SHP77 (cell line): ENCODE measurements at regions not wholly inside any gene's neighbourhood (a gene's known extent, or its start where the extent isn't known, plus 50 kb on each side); places are given as distances from the start of the nearest gene placed in this dataset.

ENCODE experiments used
- DNase-seq, 2 experiments: peaks; one replicate each; lab custom pipeline; 2025; lab: John Stamatoyannopoulos, UW

DNA sequence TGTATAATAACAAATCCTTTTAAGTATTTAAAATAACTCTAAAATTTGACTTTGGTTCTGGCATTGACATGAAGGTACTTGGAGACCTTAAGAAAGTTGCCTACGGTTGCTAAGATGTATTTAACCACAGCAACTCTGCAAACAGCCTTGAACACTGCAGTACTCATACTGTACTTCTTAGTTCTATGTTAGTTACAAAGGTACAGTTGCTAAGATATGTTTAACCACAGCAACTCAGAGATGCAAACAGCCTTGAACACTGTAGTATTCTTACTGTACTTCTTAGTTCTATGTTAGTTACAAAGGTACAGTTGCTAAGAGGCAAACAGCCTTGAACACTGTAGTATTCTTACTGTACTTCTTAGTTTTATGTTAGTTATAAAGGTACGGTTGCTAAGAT lies 268.3 kb upstream of the MIR17HG start:
- no peak for DNase-seq

DNA sequence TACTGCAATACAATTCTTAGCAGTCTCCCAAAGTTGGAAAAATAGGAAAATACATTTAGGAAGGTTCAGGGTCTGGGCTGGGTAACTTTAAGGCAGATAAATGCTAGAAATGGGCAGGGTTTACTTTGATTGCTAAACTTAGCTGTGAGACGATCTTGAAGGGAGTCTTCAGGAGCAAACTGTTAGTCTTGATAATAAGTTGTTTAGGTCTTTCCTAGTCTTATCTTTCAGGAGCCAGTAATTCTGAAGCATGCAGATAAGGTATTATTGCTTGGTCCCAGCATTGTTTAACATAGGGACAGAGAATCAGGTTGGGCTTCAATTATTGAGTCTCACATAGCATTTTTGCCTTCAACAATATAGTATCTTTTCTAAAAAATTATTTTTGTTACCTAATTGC lies 262.4 kb upstream of the MIR17HG start:
- DNase-seq: no peak

DNA sequence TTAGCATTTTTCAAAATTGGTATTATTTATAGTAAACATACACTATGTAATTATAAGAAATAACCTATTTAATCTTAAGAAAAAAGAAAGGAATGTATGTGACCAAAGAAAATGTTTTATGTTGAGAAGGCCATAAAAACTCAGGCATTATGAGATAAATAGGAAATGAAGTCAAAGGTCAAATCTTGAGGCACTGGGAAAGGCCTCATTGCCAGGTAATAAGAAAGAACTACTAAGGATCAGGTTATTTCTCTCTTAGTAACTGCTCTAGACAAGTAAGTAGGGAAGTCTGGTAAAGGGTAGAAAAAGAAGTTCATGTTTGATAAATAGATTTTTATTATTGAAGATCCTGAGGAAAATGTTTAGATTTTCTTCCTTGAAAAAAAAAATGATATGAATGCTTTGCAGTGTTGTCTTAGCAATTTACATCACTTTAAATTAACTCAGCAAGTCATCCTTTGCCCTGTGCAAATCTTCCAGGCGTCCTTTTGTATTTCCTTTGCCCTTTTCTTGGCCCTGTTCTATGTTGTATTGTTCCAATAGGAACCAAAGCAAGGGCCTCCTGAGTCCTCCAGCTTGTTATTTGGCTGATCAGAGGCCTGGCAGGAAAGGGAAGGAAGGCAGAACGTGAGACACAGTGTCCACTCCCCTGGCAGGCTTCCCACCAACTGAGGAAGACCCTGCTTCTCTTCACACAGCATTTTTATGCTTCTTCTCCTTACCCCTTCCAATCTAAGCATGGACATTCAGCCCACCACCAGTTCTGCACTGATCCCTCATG lies 260.4 kb upstream of the MIR17HG start:
- no peak for DNase-seq

DNA sequence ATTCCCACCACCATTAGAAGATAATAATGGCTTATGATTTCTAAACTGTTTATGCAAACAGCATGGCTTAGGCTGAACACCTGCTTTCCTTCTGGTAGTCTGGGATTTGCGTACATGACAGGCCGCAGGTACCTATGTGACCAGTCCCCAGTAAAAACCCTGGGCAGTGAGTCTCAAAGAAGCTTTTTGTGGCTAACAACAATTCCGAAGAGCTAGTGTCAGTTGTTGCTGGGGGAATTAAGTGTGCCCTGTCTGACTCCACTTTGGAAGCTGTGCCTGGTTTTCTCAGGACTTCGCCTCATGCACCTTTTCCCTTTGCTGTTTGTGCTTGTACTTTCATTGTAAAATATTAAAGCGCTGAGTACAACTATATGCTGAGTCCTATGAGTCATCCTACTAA lies 250.2 kb upstream of the MIR17HG start:
- no peak for DNase-seq

DNA sequence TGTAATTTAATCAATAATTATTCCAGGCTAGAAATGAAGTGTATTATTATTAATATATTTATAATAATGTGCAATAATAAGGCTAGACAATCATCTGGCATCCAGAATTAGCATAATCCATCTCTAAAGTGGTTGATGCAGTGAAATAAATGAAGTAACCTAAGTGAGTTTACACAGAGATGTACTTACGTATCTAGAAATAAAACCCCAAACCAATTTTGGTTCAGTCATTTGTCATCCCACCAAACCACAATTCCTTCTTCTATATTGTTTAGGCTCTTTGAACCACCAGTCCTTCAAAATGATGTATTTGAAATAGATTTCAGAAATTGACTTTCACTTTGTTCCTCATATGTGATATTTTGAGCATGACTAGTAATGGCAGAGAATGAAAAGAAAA lies 247.6 kb upstream of the MIR17HG start:
- no peak for DNase-seq

DNA sequence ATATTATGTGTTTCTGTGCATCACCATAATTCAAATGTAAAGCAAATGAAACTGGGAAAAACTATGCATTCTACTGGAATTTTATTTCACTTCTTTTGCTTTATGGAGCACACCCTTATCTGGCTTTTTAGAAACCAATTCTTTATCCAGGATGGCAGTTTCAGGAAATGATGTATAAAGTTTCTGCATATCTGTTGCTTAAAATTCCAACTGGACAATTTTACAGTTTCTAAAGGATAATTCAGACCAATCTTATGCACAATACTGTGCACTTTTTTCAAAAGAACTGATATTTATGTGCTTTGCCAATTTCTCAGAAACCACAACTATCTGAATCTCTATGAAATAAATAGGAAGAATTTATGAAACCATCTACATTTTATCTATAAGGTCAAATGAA lies 246.5 kb upstream of the MIR17HG start:
- DNase-seq: no peak

DNA sequence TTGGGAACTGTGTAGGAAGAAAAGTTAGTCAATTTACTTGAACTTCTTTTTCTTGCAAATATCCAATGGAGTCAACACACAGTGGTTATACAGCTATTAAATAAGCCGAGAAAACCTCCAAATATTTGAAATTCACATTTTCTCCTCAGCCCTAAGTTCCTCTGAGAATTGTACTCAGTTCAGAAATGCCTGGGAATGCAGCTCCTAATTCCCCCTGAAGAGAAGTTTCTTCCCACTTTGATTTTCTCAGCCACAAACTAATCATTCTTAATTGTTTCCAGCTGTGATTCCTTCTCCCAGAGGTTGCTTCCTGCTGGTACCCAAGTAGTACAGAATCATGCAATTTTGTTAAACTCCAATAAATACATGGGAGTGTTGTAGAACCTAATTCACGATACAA lies 246.1 kb upstream of the MIR17HG start:
- DNase-seq: no peak

DNA sequence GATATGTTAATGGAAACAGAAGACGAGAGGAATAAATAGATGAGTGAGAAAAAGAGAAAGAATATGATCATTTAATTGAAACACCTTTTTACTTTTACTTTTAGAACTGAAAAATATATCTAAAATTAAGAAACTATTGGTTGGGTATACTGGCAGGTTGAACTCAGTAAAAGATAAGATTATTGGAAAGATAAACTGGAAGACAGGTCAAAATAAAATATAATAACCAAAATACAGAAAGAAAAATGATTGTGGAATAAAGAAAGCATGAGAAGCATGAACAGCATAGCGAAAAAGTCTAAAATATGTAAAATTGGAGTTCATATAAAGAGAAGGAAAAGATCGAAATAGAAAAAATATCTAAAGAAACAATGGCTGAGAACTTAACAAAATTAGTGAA lies 242.2 kb upstream of the MIR17HG start:
- no peak for DNase-seq

DNA sequence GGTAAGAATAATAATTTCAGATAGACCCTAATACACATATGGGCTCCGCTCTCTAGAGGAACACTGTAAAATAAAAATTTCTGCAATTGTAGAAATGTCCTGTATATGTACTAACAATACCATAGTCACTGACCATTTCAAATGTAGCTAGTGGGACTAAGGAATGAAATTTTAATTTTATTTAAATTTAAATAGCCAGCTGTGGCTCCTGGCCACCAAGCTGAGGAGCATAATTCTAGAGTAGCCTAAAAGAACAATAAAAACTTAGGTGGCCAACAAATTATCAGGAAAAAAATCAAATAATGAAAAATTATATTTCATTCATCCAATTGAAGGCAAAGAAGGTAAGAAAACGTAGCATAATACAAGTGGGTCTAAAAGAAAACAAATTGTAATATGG lies 240.9 kb upstream of the MIR17HG start:
- no peak for DNase-seq

DNA sequence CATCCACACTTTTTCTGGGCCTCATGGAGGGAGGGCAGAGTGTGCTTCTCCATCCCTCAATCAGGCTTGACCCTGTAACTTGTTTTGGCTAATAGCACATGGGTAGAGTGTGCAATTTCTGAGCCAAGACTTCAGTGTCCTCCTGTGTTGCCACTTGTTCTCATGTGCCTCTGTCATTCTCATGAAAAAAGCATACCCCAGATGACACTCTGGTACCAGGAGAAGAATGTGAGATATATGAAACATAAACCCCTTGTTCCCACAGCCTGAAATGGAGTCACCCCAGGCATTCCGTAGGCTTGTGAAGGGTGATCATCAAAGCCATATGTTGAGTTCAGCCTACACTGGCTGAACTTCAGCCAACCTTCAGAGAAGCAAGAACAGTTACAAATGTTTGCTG lies 239.2 kb upstream of the MIR17HG start:
- DNase-seq: no peak

DNA sequence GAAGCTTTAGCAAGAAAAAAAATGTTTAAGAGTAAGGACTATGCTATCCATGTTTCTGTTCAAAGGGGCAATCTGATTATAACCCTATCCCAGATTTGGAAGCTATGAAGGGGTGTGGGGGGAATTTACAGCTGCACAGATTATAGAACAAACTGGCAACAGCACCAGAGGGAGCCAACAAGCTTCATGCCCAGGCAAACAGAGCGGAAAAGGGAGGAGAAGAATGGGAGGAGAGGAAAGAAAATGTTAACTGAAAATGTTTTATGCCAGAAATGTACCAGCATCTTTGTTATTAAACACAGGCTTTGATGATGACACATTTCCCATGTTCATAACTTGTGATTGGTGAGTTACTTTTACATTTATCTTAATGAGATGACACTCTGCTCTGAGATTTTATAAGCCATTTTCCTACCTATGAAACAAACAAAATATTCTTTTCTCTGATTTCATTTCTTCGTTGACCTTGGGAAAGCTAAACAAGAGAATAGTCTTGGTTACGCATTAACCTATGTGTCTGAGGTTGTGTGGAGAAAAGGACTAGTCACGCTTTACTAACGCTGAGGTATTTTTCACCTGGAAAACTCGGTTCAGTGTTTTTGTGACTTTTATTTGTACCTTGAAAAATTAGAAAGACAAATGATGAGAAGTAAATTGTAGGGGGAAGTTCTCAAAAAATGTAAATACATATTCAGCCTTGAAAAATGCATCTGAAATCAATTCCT lies 235.8 kb upstream of the MIR17HG start:
- no peak for DNase-seq

DNA sequence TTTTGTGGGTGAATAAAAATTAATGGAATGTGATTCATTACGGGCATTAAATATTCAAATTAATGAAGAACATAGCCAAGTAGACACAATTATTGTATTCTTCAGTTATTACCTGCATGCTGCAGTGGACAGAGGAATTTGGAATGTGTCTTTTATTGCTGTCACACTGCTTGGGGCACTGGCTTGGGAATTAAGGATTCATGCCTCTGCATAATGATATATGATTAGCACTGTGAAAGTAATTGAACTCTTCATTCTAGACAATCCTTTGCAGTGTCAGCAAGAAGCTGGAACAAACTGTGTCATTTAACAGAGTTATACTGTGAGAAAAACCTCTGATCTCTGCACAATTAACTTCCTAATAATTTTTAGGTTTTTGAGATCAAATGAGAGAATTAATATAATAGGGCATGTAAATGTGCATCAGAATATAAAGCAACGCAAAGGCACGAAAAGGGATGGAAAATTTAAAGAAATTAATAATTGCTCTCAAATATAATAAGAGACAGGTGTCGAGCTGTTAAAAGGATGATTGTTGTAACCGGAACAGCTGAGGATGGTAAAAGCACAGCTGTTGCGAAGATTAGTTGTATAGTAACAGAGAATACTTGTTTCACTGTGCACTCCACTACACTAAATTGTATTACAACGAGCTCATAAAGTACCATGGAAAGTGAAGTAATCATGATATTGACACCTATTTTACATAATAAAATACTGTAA lies 235.1 kb upstream of the MIR17HG start:
- DNase-seq: no peak

DNA sequence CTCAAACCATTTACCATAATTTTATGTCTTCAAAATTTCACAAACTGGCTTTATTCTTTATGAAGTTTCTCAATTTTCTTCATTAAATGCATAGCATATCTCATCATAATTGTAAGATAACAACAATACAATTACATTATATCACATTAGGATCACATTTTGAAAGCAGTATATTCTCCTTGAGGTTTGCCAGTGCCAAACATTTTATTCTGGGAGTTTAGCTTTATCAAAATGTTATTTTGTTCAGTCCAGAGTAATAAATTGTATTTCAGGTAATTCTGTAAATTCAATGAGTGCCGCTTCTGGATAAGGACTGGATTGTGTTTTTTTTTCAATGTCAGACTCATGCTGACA lies 234.6 kb upstream of the MIR17HG start:
- DNase-seq: no peak

DNA sequence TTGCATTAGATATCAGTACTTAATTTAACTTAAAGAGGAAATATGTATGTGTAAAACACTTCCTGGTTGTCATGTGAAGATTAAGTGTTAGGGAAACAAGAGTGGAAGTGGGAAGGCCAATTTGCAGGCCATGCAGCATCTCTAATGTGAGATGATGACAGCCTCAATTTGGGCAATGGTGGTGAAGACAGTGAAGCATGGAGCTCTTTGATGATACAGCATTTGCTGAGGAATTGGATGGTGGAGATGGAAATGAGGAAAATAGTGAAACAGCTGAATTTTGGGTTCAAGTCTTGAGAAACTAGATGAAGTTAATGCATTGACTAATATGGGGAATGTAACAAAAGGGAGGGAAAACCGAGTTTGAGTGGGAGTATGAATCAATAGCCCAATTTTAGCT lies 231.7 kb upstream of the MIR17HG start:
- DNase-seq: no peak

DNA sequence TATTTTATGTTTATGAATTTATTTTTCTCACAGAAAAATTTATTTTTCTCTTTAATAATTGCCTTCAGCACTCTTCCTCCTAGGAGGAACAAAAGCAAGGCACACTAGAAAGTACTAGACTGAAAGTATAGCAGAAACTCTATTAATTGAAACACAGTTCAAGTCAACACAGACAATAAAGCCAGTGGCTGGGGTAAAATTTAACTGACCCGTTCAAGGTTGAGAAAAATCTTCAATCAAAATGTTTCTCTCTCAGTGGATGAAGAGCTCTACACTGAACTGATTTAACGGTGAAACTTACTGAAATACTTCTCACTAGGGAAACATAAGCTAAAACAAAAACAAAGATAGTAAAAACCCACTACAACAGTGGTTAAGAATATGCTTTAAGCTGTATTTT lies 230.1 kb upstream of the MIR17HG start:
- DNase-seq: no peak

DNA sequence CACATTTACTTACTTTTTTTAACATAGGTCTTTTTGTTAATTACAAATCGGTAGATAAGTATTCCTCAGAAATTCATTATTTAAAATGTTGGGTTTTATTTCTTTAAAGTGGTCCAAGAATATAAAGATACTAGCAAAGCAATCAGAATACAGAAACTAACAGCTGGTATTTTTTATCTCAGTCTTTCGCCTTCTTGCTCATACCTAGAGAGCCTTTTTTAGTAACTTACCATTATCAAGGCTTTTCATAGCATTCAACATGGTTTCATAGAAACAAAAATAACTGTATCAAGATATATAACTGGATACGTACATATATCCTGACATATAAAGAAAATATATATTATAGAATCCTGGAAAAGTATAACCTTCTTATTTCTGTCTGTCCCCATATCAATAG lies 227.8 kb upstream of the MIR17HG start:
- DNase-seq: no peak

DNA sequence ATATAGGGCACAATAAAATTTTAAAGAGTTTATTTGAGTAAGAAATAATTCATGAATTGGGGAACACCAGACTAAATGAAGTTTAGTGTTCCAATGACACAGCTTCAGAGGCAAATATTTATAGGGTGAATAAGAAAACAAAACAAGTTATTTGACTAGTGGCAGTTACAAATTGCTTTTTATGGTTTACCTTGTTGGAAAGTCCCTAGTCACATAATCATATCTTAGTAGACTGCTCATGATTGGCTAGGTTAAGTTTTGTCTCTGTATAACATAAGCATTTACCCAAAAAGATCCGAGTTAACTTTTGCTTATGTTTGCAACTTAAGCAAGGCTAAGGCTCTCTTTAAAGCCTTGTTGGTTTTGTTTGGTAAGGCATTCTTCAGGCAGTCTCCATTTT lies 224.7 kb upstream of the MIR17HG start:
- no peak for DNase-seq

DNA sequence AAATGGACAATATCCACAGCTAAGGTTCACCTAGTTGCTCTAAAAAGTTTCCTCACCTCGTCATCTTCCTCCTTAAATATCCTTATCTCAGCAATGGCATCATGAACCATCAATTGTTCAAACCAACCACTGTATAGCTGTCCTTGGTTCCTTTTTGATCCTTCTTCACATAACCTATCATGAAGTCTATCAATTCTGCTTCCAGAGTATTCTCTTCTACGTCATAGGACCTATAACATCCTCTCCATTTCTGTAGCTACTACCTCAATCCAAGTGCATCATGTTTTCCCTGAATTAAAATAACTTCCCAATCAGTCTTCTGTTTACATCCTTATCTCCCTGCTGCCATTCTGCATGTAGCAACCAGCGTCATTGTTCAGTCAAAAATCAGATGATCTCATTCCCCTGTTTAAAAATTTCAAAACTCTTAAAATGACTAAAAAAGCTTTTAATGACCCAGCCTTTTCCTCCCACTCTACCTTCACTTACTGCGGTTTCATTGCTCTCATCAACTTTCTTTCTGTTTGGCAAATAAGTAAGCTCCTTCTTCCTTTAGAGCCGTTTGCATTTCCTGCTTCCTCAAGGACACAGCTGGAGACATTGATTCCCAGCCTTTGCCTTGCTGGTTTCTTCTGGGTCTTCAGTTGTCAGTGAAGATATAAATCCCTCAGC lies 223.9 kb upstream of the MIR17HG start:
- DNase-seq: no peak

DNA sequence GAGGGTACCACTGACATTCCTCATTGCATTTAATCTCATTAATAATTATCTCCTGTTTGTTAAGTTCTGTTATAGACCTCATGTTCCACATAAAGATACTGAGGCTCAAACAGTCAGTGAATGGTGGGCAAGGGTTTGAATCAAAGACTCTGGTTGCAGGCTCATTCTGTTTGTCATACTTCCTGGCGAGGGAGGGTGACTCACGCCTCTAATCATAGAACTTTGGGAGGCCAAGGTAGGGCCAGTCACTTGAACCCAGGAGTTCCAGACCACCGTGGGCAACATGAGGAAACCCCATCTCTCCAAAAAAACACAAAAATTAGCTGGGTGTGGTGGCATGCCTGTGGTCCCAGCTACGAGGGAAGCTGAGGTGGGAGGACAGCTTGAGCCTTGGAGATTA lies 220.7 kb upstream of the MIR17HG start:
- DNase-seq: no peak

DNA sequence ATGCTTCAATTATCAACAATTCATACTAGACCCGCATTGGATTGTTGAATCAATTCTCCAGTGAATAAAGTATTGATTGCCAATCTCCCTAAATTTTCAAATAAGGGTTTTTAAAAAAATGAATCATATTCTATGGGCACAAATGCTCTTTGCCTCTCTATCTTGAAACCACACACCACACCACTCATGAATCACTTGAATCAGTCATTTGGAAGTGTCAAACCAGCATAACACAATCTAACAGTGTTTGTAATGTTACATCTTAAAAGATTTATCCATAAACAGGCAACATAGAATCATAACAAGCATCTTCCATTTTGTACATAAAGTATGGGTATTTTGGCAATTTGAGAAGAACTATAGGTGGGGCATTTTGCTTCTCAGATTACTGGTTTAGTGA lies 219.5 kb upstream of the MIR17HG start:
- DNase-seq: no peak

DNA sequence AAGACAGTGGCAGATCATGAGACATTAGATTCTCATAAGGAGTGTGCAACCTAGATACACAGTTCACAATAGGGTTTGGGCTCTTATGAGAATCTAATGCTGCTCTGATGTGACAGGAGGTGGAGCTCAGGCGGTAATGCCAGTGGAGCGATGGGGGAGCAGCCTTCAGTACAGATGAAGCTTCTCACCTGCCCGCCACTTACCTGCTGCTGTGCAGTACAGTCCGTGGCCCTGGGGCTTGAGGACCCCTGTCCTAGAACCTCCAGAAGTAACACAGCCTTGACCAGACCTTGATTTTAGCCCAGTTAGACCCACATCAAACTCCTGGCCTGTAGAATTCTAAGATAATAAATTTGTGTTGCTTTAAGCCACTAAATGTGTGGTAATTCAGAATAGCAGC lies 215.1 kb upstream of the MIR17HG start:
- DNase-seq: no peak

DNA sequence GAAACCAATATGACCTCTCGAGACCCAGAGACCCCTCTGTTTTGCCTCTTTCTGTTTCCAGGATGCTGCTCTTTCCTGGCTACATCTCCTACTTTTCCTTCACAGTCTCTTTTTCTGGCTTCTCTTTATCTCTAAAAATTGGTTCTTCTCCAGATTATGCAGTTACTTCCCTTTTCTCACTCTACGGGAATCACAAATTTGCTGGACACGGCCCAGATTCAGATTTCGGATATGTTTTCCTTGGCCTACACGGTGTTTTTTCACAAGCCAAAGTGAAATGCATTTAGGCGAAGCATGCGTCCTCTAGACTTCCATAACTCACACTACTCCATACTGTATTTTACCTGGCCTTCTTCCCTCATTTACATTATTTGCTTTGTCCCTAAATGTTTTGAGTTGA lies 214.7 kb upstream of the MIR17HG start:
- no peak for DNase-seq
